Sigmoid colon (tissue), 6 donors: ENCODE measurements at regions not wholly inside any gene's neighbourhood (a gene's known extent, or its start where the extent isn't known, plus 50 kb on each side); places are given as distances from the start of the nearest gene placed in this dataset.

Source experiments
- DNase-seq: peaks from one replicate; pipeline ENCODE4 v3.0.0-alpha.2; 2019
- H3K27ac ChIP-seq, 4 donors: fragments of 200-600 bp; sonication (generic); one replicate each; pipeline ENCODE4 v1.5.1; 2016 to 2019; ENCODE audit warnings: mild to moderate bottlenecking in 1 of 4
- H3K27me3 ChIP-seq, 3 donors: fragments of 200-600 bp; sonication (generic); one replicate each; pipeline ENCODE4 v1.5.1; 2019; ENCODE audit warnings: mild to moderate bottlenecking in 1 of 3
- H3K36me3 ChIP-seq, 4 donors: fragments of 200-600 bp; sonication (generic); one replicate each; pipeline ENCODE4 v1.5.1; 2016 to 2019
- H3K4me1 ChIP-seq, 4 donors: fragments of 200-600 bp; sonication (generic); one replicate each; pipeline ENCODE4 v1.5.1; 2017 to 2019
- H3K4me3 ChIP-seq, 4 donors: fragments of 200-600 bp; sonication (generic); one replicate each; pipeline ENCODE4 v1.5.1; 2017 to 2019; ENCODE audit warnings: mild to moderate bottlenecking in 2 of 4, moderate library complexity in 1 of 4
- H3K9me3 ChIP-seq, 4 donors: fragments of 200-600 bp in 3 of 4; sonication (generic) in 3 of 4; one replicate each; pipeline versions ENCODE4 v1.5.1 to v1.6.1; 2013 to 2019
- CTCF ChIP-seq, 4 experiments: fragments of 450-650 bp in 3 of 4; fragments of 200-600 bp in 1 of 4; IDR thresholded peaks; one replicate each; pipeline ENCODE4 v1.5.1; 2016 to 2019; ENCODE audit warnings: antibody characterized with exemption in 4 of 4, mild to moderate bottlenecking in 3 of 4, moderate library complexity in 2 of 4
- EP300 ChIP-seq, 4 donors: sonication (generic); formaldehyde crosslinking; IDR thresholded peaks; one replicate each; pipeline ENCODE4 v1.6.1; 2017; ENCODE audit warnings: antibody characterized with exemption in 4 of 4
- POLR2A ChIP-seq, 2 donors: fragments of 450-650 bp; IDR thresholded peaks; one replicate each; pipeline ENCODE4 v1.6.1; 2016; ENCODE audit warnings: antibody characterized with exemption in 2 of 2, mild to moderate bottlenecking in 2 of 2, moderate library complexity in 2 of 2
- POLR2AphosphoS5 ChIP-seq, 4 donors: sonication (generic); formaldehyde crosslinking; IDR thresholded peaks; one replicate each; pipeline ENCODE4 v1.6.1; 2017; ENCODE audit warnings: antibody characterized with exemption in 4 of 4
- whole genome bisulfite sequencing, 2 donors: extraction: QIAGEN DNeasy Blood & Tissue Kit; methylation state at CpG; one replicate each; pipeline ENCODE4 v1.1.7; 2013; 5-methylcytosine and 5-hydroxymethylcytosine counted together
- intact Hi-C: fragments of 100-400 bp; cut with DNase I; formaldehyde crosslinking; loops from one replicate; pipeline ENCODE4 v1.15.1; 2023
- donor health status: healthy with polysubstance abuse.
- donor health status: healthy.

GRCh38 chr11:29190313-29190712, 826.5 kb downstream of the KCNA4 start:
- TF ChIP-seq CTCF (IDR thresholded peaks at IDR 0.05), result no peak
- TF ChIP-seq POLR2AphosphoS5 (IDR thresholded peaks at IDR 0.05), result no peak
- no peak for TF ChIP-seq POLR2A (IDR thresholded peaks at IDR 0.05)
- no peak for TF ChIP-seq EP300 (IDR thresholded peaks at IDR 0.05)
- H3K9me3 ChIP-seq, result no peaks in the 10 kb centered on the region
- no peaks in the 10 kb centered on the region for H3K36me3 ChIP-seq
- H3K27ac ChIP-seq, result no peak overlapping the region
- H3K4me1 ChIP-seq, result no peaks in the 10 kb centered on the region
- no peak for DNase-seq
- H3K4me3 ChIP-seq, result no peak overlapping the region
- H3K27me3 ChIP-seq, result no peaks in the 10 kb centered on the region
- intact Hi-C loops, result no loop called here

- TF ChIP-seq POLR2AphosphoS5 (IDR thresholded peaks at IDR 0.05) (no peak), EP300 (IDR thresholded peaks at IDR 0.05) (no peak), CTCF (IDR thresholded peaks at IDR 0.05) (no peak), POLR2A (IDR thresholded peaks at IDR 0.05) (no peak)
- DNase-seq, result no peak
Measured at GRCh38 chr11:29187215-29187614, 829.6 kb downstream of the KCNA4 start.

GRCh38 chr11:29184939-29185890, 831.6 kb downstream of the KCNA4 start:
- TF ChIP-seq POLR2A (IDR thresholded peaks at IDR 0.05), result no peak
- TF ChIP-seq EP300 (IDR thresholded peaks at IDR 0.05), result no peak
- TF ChIP-seq CTCF (IDR thresholded peaks at IDR 0.05), result no peak
- no peak for TF ChIP-seq POLR2AphosphoS5 (IDR thresholded peaks at IDR 0.05)
- no peaks in the 10 kb centered on the region for H3K9me3 ChIP-seq
- intact Hi-C loops, result no loop called here
- no peak for DNase-seq
- no peaks in the 10 kb centered on the region for H3K27me3 ChIP-seq
- no peaks in the 10 kb centered on the region for H3K4me1 ChIP-seq
- H3K36me3 ChIP-seq, result no peaks in the 10 kb centered on the region
- no peak overlapping the region for H3K4me3 ChIP-seq
- H3K27ac ChIP-seq, result no peak overlapping the region
- WGBS, 2 donors, result 85 to 92% methylated on average over 7 of the region's 7 CpGs

More at GRCh38 chr11:29187215-29187614, 829.6 kb downstream of the KCNA4 start:
- 97 to 100% methylated on average over 1 of the region's 1 CpG for WGBS, 2 donors
- intact Hi-C loops, result no loop called here
- Histone ChIP-seq H3K27me3 (no peaks in the 10 kb centered on the region), H3K9me3 (no peaks in the 10 kb centered on the region), H3K27ac (no peak overlapping the region), H3K4me3 (no peak overlapping the region), H3K4me1 (no peaks in the 10 kb centered on the region), H3K36me3 (no peaks in the 10 kb centered on the region)

- Histone ChIP-seq H3K27me3 (no peaks in the 10 kb centered on the region), H3K4me1 (no peaks in the 10 kb centered on the region), H3K27ac (no peak overlapping the region), H3K36me3 (no peaks in the 10 kb centered on the region), H3K4me3 (no peak overlapping the region), H3K9me3 (no peaks in the 10 kb centered on the region)
- TF ChIP-seq POLR2AphosphoS5 (IDR thresholded peaks at IDR 0.05) (no peak), CTCF (IDR thresholded peaks at IDR 0.05) (no peak), EP300 (IDR thresholded peaks at IDR 0.05) (no peak), POLR2A (IDR thresholded peaks at IDR 0.05) (no peak)
- intact Hi-C loops, result no loop called here
- WGBS, 2 donors, result 69 to 71% methylated on average over 1 of the region's 1 CpG
- no peak for DNase-seq
Measured at GRCh38 chr11:29183301-29183700, 833.5 kb downstream of the KCNA4 start.
